ENCODE measurements at regions not wholly inside any gene's neighbourhood (a gene's known extent, or its start where the extent isn't known, plus 50 kb on each side); places are given as distances from the start of the nearest gene placed in this dataset.

DNA sequence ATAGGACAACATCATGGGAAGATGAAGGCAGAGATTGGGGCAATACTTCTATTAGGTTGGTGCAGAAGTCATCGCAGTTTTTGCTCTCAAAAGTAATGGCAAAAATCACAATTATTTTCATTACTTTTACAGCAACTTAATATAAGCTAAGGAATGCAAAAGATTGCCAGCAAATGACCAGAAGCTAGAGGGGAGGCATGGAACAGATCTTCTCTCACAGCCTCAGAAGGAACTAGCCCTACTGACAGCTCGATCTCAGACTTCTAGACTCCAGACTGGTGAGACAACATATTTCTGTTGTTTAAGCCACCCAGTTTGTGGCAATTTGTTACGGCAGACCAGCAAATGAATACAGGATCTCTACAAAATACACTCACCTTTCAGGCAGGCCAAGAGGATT is 348.5 kb upstream of the TBX3 start:
- no peak for DNase-seq

DNA sequence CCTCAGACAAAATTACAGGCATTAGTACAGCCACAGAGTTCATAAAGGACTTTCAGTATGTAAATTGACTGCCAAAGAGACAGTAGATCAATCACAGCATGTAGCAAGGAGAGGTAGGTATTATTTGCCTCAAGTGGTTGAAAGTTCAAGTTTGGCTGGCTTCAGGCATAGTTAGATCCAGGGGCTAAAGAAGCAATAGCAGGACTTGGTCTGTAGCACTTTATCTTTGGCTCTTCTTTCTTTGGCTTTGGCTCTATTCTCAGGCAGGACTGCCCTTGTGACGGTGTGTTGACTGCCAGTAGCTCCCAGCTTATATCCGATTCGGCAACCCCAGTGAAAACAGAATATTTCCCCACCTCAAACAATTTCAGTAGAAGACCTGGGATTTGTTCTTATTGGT is 346.0 kb upstream of the TBX3 start:
- no peak for DNase-seq

DNA sequence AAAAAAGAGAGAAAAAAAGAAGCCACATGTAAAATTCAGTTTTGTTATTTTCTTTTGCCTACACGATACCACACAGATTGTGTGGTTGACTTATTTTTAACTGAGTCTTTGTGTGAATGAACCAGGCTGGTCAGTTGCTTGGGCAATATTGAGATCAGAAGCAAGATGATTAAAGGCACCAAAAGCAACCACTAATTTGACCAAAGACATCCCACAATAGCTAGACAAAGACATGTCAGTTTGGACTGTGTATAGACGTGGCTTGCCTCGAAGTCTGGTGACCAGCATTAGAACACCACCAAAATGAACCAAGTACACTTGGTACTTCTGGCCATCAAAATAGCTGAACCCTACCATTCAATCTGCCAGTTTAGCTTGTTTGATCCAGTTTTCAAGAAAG is 340.6 kb upstream of the TBX3 start:
- DNase-seq, result no peak

GRCh38 chr12:115023279-115024265 is 339.6 kb upstream of the TBX3 start:
- DNase-seq, result peak in 1 of 2 experiments; percentile 2

DNA sequence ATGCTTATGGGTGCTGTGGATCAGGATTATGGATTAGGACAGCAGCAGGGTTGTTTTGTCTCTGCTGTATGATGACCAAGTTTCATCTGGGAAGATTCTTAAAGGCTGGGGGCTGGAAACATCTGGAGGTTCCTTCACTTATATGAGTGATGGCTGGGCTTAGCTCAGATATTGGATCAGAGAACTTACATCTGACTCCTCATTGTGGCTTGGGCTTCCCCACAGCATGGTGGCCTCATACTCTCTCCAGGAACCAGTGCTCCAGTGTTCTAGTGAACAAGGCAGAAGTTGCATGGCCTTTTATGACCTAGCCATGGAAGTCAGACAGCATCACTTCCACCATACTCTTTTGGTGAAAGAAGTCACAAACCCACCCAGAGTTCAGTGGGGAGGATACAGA is 336.1 kb upstream of the TBX3 start:
- DNase-seq, result no peak

DNA sequence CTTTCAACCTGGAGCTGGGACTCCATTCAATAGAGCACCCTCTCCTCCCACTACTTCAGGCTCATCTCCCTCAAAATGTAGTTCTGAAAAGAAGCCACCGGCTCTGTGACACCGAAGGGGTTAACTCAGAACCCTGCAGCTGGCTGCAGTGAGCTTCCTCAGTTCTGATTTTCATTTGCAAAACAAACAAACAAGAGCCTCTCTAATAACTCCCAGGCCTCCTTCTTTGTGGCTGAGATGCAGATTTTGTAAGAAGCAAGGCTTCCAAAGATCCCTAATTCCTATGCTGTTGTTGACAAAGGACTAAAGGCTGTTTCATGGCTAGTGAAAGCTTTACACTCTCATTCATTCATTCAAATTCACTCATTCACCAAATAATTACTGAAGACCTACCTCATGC is 333.4 kb upstream of the TBX3 start:
- no peak for DNase-seq

GRCh38 chr12:115013236-115013981 is 329.4 kb upstream of the TBX3 start:
- no peak for DNase-seq

DNA sequence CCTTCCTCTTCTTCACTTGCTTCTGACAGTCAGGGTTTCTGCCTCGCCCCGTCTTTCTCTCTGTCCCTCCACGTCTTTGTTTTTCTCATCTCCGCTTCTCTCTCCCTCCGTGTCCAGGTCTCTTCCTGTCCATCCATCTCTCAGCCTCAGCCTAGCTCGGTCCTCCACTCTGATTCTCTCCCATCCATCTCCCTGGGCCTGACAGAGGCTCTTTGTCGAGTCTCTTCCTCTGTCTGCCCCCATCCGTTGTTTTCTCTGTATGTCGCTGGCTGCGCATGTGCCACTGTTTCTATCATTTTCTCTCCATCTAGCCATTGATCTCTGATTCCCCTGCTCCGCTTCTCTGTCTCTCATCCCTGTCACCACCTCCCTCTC is 328.9 kb upstream of the TBX3 start:
- DNase-seq, result no peak

DNA sequence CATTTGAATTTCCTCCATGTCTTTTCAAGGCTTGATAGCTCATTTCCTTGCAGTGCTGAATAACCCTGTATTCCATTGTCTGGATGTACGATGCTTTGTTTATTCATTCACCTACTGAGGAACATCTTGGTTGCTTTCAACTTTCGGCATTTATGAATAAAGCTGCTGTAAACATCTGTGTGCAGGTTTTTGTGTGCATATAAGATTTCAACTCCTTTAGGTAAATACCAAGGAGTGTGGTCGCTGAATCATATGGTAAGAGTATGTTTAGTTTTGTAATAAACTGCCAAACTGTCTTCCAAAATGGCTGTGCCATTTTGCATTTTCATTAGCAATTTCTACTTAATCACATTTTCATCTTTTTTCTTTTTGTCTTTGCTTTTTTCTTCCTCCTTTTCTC is 327.7 kb upstream of the TBX3 start:
- no peak for DNase-seq

DNA sequence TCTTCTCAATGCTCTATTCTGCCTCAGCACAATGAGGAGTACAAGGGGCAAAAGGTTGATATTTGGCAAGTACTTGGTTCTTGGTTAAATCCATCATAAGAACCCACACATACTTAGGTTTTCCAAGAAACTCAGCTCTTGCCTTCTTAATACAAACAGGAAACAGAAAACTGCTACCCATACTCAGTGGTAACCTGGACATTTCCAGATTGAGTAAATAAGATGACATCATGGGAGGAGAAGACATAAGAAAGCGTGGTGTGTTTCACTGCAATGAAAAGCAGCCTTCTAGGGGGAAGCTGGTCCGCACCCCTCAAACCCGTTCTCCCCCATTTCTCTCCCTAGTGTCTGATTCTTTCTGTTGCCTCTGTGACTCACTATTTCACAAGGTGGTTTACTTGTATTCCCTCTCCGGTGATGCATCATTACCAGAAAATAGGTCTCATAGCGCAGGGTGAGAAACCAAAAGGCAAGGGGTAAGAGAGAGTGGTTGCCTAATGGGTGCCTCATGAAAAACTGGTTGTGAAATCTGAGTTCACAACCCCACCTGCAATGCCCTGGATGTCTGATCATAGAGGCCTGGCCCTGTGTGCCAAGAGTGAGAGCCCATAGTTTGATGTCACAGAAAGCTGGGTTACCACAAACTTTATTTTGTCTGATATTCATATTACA is 326.5 kb upstream of the TBX3 start:
- no peak for DNase-seq

- no peak for DNase-seq
Measured at GRCh38 chr12:115008929-115009328, 325.0 kb upstream of the TBX3 start.

DNA sequence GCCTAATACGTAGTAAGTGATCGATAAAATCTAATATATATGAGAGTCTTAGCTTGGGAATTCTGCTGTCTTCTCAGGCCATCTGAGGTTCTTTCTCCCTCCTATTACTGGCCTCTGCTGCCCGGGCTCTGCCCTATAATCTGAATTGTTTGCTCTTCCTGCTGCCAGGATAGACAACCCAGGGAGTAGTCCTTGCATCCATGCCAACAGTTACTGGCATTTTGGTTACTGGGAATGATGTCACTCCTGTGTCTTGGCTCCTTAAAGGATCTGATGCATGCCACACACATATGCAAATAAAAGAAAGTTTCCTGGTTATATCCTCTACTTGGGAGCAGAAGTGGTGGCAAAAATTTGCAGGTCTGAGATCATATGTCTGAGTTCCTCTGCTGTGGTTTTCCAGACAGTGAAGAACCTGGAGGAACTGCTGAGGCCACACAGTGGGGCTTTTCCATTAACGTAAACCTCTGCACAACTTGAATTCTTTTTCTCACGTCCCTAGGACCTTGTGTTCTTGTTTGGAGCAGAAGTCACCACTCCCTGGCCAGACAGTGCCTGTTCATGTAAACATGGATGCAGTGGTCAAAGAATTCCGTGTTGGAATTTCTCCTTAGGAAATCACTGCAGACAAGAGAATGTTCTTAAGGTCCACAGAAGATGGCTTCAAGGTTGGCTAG is 320.6 kb upstream of the TBX3 start:
- DNase-seq, result no peak

GRCh38 chr12:115002434-115002833 is 318.5 kb upstream of the TBX3 start:
- no peak for DNase-seq

DNA sequence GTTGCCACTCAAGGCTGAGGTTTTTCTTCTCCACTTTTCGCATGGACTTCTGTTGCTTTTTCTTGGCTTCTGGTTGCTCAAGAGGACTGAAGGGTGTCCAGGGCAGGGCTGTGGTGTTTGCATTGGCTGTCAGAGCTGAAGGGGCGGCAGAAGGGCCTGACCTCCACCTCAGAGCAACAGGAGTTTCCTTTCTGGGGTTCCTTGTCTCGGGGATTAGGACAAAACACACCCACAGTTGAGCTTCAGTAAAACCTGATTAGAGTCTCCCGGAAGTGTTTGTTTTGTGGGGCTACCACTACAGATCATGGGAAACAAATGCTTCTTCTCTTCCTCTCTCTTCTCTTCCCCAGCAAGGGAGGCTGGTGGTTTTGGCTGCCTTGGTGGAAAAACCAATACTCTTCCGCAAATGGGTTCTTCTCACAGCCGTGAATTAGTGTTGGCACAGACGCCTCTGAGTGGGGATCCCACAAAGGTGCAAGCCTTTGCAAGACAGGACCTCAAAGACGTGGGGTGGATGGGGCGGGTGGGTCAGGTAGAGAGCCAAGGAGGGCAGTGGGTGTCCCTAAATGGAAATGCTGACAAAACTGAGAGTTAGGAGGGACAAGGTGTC is 317.7 kb upstream of the TBX3 start:
- DNase-seq, result no peak

DNA sequence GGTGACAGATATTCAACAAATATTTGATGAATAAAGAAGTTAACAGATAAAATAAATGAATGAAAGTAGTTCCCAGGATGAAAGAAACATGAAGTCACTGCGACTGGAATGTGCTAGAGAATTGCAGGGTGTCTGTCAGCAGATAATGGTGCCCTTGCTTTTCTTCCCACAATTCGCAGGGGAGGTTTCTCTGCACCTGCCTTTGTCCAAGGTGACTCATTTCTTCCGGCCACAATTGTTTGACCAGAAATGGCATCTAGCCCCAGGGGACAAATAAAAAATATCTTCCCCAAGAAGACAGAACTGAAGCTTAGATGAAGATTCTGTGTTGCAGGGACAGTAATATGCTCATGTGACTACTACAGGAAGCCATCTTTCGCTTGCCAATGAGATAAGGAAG is 316.1 kb upstream of the TBX3 start:
- DNase-seq, result no peak

DNA sequence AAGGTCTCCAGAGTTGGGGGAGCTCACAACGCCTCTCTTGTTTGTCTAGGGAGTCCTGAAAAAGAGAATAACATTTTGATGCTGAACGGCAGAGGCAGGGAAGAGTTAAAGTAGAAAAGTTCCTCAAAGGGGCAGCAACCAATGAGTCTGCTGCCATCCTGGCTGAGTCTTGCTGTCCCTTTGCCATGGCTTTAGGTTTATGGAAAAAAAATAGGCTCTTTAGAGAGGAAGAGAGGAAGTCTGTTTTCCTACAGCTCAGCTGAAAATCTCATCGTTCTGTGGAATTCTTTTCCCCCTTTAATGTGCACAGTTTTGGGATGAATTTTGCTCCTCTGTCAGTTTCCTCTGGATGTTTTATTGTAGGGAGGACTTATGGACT is 314.8 kb upstream of the TBX3 start:
- DNase-seq, result no peak

DNA sequence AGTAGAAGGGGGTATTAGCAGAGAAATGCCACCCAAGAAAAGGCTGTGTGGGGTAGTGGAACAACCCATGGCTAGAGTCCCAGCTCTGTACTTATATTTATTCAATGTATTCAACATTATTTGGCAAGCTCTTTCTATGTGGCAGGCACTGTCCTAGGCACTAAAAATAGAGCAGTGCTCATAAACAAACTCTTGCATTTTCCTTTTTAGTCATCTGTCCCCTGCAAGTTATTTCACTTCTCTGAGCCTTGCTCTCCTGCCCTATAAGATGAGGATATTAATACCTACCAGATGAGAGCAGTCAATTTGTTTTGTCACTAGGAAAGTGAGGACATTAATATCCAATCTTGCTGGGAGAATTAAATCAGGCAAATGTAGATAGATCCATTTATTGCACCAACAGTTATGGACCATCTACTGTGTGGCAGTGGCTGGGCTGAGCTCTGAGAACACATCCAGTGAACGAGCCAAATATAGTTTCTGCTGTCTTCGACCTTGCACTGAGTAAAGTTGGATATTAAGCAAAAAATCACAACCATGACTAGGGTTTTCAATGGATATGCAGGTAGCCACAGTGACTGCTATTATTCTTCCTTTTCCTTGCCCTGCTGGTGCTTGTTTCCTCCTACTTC is 314.3 kb upstream of the TBX3 start:
- no peak for DNase-seq

GRCh38 chr12:114996382-114996781 is 312.4 kb upstream of the TBX3 start:
- DNase-seq, result no peak

GRCh38 chr12:114995891-114996290 is 311.9 kb upstream of the TBX3 start:
- DNase-seq, result no peak

- no peak for DNase-seq
Measured at GRCh38 chr12:114993165-114993564, 309.2 kb upstream of the TBX3 start.

GRCh38 chr12:114992443-114992842 is 308.5 kb upstream of the TBX3 start:
- DNase-seq, result no peak

- no peak for DNase-seq
Measured at GRCh38 chr12:114990381-114990780, 306.4 kb upstream of the TBX3 start.
